Tibial nerve (tissue), 4 donors: ENCODE measurements at regions not wholly inside any gene's neighbourhood (a gene's known extent, or its start where the extent isn't known, plus 50 kb on each side); places are given as distances from the start of the nearest gene placed in this dataset.

Experiments used
- DNase-seq, 2 donors: peaks; one replicate each; pipeline ENCODE4 v3.0.0-alpha.2; 2019; ENCODE audit warnings: low spot score in 2 of 2
- H3K27ac ChIP-seq, 4 donors: fragments of 200-600 bp; sonication (generic) in 3 of 4; one replicate each; pipeline ENCODE4 v1.5.1; 2017 to 2019; ENCODE audit warnings: mild to moderate bottlenecking in 1 of 4
- H3K27me3 ChIP-seq, 2 donors: fragments of 200-600 bp; sonication (generic) in 1 of 2; one replicate each; pipeline versions ENCODE4 v1.5.1 to v1.6.0; 2017 to 2019
- H3K36me3 ChIP-seq, 3 donors: fragments of 200-600 bp; sonication (generic); one replicate each; pipeline ENCODE4 v1.5.1; 2018 to 2019
- H3K4me1 ChIP-seq, 4 donors: fragments of 200-600 bp; sonication (generic) in 3 of 4; one replicate each; pipeline ENCODE4 v1.5.1; 2017 to 2019
- H3K4me3 ChIP-seq, 4 donors: fragments of 200-600 bp; sonication (generic) in 3 of 4; one replicate each; pipeline ENCODE4 v1.5.1; 2017 to 2019; ENCODE audit warnings: mild to moderate bottlenecking in 1 of 4, moderate library complexity in 1 of 4
- H3K9me3 ChIP-seq, 4 donors: fragments of 200-600 bp; sonication (generic) in 3 of 4; one replicate each; pipeline ENCODE4 v1.5.1; 2017 to 2019
- CTCF ChIP-seq, 5 experiments: fragments of 200-600 bp in 3 of 5; fragments of 450-650 bp in 2 of 5; sonication (generic) in 3 of 5; IDR thresholded peaks; one replicate each; pipeline ENCODE4 v1.5.1; 2016 to 2019; ENCODE audit warnings: antibody characterized with exemption in 5 of 5, mild to moderate bottlenecking in 3 of 5, moderate library complexity in 2 of 5
- EP300 ChIP-seq, 2 donors: sonication (generic); formaldehyde crosslinking; IDR thresholded peaks; one replicate each; pipeline ENCODE4 v1.6.1; 2017; ENCODE audit warnings: antibody characterized with exemption in 2 of 2, mild to moderate bottlenecking in 1 of 2
- POLR2A ChIP-seq, 2 donors: fragments of 450-650 bp; IDR thresholded peaks; one replicate each; pipeline ENCODE4 v1.6.1; 2017; ENCODE audit warnings: antibody characterized with exemption in 2 of 2, mild to moderate bottlenecking in 2 of 2, moderate library complexity in 2 of 2
- WGBS, 2 donors: methylation state at CpG; one replicate each; pipeline ENCODE4 v1.1.5; 2018; 5-methylcytosine and 5-hydroxymethylcytosine counted together

- H3K4me3 ChIP-seq, result no peak overlapping the region
- no peak for DNase-seq
- H3K27me3 ChIP-seq, result no peaks in the 10 kb centered on the region
- H3K27ac ChIP-seq, result no peak overlapping the region
- TF ChIP-seq EP300 (IDR thresholded peaks at IDR 0.05), result no peak
- no peak for TF ChIP-seq POLR2A (IDR thresholded peaks at IDR 0.05)
- TF ChIP-seq CTCF (IDR thresholded peaks at IDR 0.05), result no peak
- no peaks in the 10 kb centered on the region for H3K36me3 ChIP-seq
- no peaks in the 10 kb centered on the region for H3K4me1 ChIP-seq
- H3K9me3 ChIP-seq, result no peaks in the 10 kb centered on the region
- 93 to 94% methylated on average over 5 of the region's 5 CpGs for WGBS, 2 donors
Measured at GRCh38 chr2:7352191-7352590, 435.0 kb downstream of the RNF144A start.

GRCh38 chr2:7353571-7353970 is 436.4 kb downstream of the RNF144A start:
- Histone ChIP-seq H3K9me3 (no peaks in the 10 kb centered on the region), H3K27me3 (no peaks in the 10 kb centered on the region), H3K4me3 (no peak overlapping the region), H3K36me3 (no peaks in the 10 kb centered on the region), H3K4me1 (no peaks in the 10 kb centered on the region), H3K27ac (no peak overlapping the region)
- TF ChIP-seq CTCF (IDR thresholded peaks at IDR 0.05) (no peak), EP300 (IDR thresholded peaks at IDR 0.05) (no peak), POLR2A (IDR thresholded peaks at IDR 0.05) (no peak)
- WGBS, 2 donors, result 91 to 93% methylated on average over 4 of the region's 4 CpGs
- DNase-seq, result no peak

GRCh38 chr2:7355781-7356180 is 438.6 kb downstream of the RNF144A start:
- no peaks in the 10 kb centered on the region for H3K27me3 ChIP-seq
- 73 to 76% methylated on average over 10 of the region's 10 CpGs for WGBS, 2 donors
- no peak for TF ChIP-seq POLR2A (IDR thresholded peaks at IDR 0.05)
- TF ChIP-seq CTCF (IDR thresholded peaks at IDR 0.05), result no peak
- TF ChIP-seq EP300 (IDR thresholded peaks at IDR 0.05), result no peak
- no peaks in the 10 kb centered on the region for H3K9me3 ChIP-seq
- H3K4me3 ChIP-seq, result no peak overlapping the region
- H3K27ac ChIP-seq, result no peak overlapping the region
- H3K4me1 ChIP-seq, result no peaks in the 10 kb centered on the region
- no peak for DNase-seq
- no peaks in the 10 kb centered on the region for H3K36me3 ChIP-seq

GRCh38 chr2:7356909-7357584 is 439.8 kb downstream of the RNF144A start:
- Histone ChIP-seq H3K27me3 (no peaks in the 10 kb centered on the region), H3K4me1 (no peaks in the 10 kb centered on the region), H3K36me3 (no peaks in the 10 kb centered on the region), H3K4me3 (no peak overlapping the region), H3K9me3 (no peaks in the 10 kb centered on the region), H3K27ac (no peak overlapping the region)
- no peak for TF ChIP-seq EP300 (IDR thresholded peaks at IDR 0.05)
- TF ChIP-seq POLR2A (IDR thresholded peaks at IDR 0.05), result no peak
- no peak for TF ChIP-seq CTCF (IDR thresholded peaks at IDR 0.05)
- 82 to 95% methylated on average over 9 to 11 of the region's 11 CpGs for WGBS, 2 donors
- no peak for DNase-seq

GRCh38 chr2:7357993-7358392 is 440.8 kb downstream of the RNF144A start:
- Histone ChIP-seq H3K9me3 (no peaks in the 10 kb centered on the region), H3K27ac (no peak overlapping the region), H3K4me3 (no peak overlapping the region), H3K4me1 (no peaks in the 10 kb centered on the region), H3K36me3 (no peaks in the 10 kb centered on the region), H3K27me3 (no peaks in the 10 kb centered on the region)
- TF ChIP-seq EP300 (IDR thresholded peaks at IDR 0.05), result no peak
- no peak for TF ChIP-seq CTCF (IDR thresholded peaks at IDR 0.05)
- TF ChIP-seq POLR2A (IDR thresholded peaks at IDR 0.05), result no peak
- 93 to 98% methylated on average over 2 of the region's 2 CpGs for WGBS, 2 donors
- DNase-seq, result no peak
